NCI-H2107 treated with DMSO at 0.1 percent for 48 hours (cell line): ENCODE measurements at regions not wholly inside any gene's neighbourhood (a gene's known extent, or its start where the extent isn't known, plus 50 kb on each side); places are given as distances from the start of the nearest gene placed in this dataset.
"Not testable (repeated sequence)": the region's sequence is repeated elsewhere in the genome, so short reads cannot be mapped to it uniquely, and the experiment has no call there.

Experiments used
- DNase-seq: peaks from one replicate; lab custom pipeline; 2025; ENCODE audit not compliant: unreplicated experiment; lab: John Stamatoyannopoulos, UW

DNA sequence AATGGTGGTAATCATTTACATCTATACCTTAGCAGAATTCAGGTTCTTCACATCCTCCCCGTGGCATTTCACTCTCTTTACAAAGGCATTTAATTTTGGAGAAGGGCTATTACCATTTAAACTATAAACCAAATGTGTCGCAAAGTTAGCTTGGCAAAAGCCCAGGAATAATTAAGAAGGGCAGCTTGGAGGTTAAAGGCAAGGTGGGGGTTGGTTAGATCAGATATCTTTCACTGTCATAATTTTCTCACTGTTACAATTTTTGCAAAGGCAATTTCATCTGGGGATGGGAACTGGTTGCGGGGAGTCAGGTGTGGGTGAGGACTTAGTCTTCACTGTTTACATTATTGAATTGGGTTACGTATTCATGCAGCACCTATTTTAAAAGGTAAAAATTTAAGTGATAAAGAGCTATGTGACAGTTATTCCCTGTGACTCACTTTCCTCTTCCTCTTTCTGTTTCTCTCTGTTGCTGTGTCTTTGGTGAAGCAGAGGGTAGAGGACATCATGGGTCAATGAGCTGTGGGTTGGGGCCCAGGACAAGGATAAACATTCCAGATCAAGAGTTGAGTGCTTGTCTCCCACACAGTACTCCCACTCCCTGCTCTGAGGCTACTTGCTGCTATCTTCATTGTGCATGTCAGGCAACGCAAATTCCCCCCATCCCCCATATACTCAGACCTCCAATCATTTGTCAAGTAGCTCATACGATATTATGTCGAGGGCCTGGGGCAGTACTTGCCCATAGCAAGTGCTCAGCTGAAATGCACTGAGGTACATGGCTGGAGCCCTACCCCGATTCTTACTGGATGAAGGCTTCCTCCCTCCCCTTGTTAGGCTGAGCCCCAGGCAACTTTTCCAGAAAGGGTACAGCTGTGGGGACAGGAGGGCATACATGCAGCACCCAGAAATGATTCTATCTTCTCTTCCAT, 223.1 kb upstream of the MYLIP start:
- DNase-seq: no peak

- no peak for DNase-seq
These were observed 224.1 kb upstream of the MYLIP start for GRCh38 chr6:15904651-15905376.

DNA sequence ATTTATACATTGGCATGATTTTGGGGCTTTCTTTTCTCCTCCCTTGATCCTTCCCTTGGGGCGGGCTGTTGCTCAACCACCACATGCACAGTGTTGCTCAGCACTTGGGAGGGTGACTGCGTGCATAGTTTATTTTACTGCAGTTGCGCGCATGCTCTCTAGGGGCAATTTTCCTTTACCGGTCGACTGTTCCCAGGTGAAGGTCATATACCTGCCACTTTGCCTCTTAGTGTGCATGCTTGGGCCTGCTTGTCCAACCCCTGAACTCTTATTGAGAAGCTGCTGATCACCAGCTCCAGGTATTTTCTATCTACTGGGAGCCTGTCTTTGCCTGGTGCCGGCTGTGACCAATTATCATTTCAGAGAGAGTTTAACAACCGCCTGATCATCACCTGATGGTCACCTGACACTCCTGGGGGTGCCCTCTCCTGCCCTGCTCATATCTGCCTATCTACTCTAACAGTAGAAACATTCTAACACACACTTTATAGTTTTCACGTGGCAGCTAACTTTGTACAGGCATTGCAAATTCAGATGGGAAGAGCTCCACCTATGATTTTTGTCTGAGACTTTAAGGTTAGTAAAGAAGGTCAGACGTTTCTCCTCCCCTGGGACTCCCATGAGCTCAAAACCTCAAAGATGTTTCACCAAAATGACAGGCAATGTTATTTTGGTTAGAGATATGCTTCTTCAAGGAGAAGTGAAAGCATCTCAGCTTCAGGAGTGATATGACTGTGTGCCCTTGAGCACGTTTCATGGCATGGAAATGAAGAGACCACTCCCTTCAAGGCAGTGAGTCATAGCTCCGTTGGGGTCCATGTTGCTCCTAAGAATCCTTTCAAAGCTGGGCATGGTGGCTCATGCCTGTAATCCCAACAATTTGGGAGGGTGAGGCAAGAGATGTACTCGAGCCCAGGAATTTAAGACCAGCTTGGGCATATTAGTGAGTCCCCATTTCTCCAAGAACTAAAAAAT, 227.5 kb upstream of the MYLIP start:
- DNase-seq: no peak

GRCh38 chr6:15898693-15899092, 230.2 kb upstream of the MYLIP start:
- DNase-seq: no peak

- DNase-seq: no peak
These were observed 231.6 kb upstream of the MYLIP start for GRCh38 chr6:15897063-15897876.

- DNase-seq: no peak
These were observed 232.3 kb upstream of the DTNBP1 start for GRCh38 chr6:15894973-15895725.

DNA sequence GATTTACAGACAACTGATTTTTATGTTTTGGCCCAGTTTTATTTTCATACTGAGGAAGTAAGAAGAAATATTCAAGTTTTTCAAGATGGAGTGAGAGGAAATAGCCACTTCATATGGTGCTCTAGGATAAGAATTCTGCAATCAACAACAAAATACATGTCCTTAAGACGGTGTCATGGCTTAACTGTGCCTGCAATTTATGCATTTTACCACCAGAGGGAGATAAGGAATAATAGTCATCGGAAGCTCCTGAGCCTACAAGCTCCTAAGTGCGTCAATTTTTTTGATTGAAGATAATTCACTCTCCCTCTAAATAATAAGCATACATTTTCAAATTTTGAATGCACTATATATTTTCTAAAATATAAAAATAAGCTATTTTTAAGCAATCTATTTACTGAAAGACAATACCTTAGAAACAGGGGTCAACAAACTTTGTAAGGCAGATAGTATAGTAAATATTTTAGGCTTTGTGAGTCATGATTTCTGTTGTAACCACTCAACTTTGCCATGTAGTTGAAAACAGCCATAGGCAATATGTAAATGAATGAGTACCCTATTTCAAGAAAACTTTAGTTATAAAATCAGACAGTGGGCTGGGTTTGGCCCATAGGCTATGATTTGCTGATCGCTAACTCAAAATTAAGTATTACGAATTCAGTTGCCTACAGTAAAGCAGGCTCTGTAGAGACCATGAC, 230.9 kb upstream of the DTNBP1 start:
- no peak for DNase-seq

- DNase-seq: no peak
These were observed 229.5 kb upstream of the DTNBP1 start for GRCh38 chr6:15892369-15892768.

DNA sequence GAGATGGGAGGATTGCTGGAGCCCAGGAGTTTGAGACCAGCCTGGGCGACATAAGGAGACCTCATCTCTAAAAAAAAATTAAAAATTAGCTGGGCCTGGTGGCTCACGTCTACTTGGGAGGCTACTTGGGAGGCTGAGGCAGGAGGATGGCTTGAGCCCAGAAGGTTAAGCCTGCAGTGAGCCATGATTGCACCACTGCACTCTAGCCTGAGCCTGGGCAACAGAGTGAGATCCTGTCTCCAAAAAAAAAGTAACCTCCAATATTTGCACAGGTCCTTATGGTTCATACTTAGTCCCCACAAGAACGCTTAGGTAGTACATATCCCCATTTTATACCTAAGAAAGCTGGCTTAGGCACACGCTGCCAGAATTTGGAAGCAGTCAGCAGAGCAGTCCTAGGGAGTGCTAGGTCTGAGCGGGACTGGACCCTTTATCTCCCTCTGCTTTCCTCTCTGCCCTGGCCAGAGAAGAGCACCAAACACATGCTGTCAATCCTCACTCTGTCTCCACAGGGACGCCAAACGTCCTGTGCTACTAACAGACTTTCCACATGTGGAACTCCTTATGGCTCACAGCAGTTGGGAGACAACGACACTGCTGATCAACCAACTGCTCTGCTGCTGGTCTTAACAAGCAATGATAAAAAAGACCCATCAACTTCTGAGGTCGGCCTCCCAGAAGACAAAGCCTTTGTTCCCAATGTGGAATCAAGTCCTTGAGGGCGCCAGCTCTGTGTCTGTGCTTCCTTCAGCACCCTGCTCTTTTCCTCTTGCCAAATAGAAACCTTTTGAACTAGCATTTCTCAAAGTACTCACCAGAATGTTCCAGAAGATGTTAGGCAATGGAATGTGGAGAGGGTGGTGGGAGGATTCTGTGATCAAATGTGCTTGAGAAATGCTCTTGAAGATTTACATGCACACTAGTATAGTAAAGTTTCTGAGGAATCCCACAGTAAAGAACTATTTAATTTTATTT, 226.3 kb upstream of the DTNBP1 start:
- no peak for DNase-seq

DNA sequence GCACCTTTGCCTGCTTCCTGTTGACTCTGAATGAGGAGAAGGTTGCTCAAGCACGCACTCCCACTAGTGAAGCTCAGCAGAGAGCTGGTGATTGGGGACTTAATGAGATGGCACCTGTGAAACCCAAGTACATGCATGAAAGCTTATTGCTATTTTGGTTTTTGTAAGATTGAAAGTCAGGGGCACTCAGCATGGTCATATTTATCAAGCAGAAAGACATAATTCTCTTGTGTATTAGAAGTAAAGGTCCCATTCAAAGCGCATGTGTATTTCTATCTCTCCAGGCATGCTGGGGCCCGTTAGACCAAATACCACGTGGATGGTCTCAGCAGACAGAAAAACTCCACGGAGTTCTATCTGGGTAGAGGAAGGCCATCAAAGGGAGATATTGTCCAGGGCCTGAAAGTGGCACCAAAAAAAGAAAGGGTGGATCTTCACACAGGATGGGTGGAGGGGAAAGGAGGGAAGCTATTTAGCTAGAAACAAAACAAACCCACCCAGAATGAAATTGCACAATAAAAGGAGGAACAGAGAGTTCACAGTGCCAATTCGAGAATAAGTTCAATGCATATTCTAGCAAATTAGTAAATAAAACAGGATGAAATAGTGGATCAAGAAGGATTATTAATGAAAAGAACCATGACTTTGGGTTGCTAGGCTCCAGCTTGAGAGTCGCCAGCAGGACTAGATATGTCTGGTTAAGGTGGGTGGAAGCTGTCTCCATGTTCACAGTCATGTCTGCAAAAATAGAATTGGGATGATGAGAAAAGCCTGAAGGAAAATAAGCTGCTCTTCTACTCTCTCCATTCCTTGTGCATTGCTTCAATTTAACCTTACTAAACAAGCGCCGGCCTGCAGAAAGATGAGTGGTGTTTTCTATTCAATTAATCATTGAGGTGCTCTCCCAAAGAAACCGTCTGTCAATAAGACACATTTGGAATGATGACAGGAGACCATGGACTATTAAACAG, 224.9 kb upstream of the DTNBP1 start:
- DNase-seq: no peak

DNA sequence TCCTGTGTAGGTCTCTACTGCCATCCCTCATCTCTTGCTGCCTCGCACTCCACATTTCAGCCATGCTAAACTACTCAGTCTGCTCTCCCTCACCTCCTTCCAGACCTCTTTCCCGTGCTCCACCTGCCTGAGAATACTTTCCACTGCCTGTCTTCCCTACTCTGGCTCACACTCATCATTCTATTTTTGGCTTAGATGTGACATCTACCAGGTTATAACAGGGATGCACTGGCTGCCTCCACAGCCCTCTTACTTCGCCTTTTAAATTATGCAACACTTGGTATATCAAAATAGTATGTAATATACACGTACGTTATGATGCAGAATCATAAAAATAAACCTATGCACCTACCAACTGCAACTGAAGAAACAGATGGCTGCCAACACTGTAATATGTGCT, 222.8 kb upstream of the DTNBP1 start:
- DNase-seq: no peak

- DNase-seq: not testable (repeated sequence)
These were observed 220.8 kb upstream of the DTNBP1 start for GRCh38 chr6:15883593-15883992.

DNA sequence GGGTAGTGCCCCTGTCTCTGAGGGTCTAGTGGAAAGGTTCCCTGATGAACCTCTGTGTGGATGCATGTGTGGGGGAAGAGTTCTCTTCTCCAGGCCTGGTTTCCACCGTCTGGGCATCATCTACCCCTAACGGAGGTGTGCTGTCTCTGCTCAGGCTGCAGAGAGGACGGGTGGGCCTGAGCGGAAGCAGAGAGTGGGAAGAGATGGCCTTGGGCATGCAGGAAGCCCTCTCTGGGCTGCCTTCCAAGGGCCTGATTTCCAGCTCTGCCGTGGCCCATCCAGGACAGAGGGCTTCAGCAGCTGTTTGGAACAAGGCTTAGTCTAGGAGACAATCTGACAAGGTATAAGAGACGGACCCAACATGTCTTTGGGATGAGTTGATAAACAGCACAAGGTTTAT, 220.1 kb upstream of the DTNBP1 start:
- DNase-seq: no peak

DNA sequence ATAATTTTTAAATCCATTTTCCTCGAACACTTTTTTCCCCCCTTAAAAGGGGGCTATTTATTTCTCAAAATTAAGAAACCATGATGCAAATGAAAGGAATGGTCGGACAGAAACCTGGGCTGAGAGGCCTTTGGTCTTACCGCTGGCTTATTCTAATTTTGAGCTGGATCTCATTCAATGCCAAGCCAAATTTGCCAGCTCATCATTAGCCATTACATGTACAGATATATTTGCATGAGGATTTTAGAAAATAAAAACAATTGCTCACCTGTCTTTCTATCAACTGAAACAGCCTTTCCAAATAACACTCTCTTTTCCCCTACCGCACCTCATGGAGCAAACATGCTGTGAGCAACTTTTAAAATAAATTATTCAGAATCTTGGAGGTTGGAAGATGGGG, 219.5 kb upstream of the DTNBP1 start:
- DNase-seq: no peak

GRCh38 chr6:15881150-15881549, 218.3 kb upstream of the DTNBP1 start:
- no peak for DNase-seq

GRCh38 chr6:15880262-15880973, 217.6 kb upstream of the DTNBP1 start:
- no peak for DNase-seq
